ENCODE measurements at regions not wholly inside any gene's neighbourhood (a gene's known extent, or its start where the extent isn't known, plus 50 kb on each side); places are given as distances from the start of the nearest gene placed in this dataset.

GRCh38 chr16:64215730-64216129, 906.1 kb downstream of the CDH11 start:
- no peak for DNase-seq

GRCh38 chr16:64211331-64211730, 910.5 kb downstream of the CDH11 start:
- DNase-seq = no peak

- DNase-seq = no peak
Observed at GRCh38 chr16:64206862-64207261, 915.0 kb downstream of the CDH11 start.

GRCh38 chr16:64203126-64203525, 918.7 kb downstream of the CDH11 start:
- DNase-seq = no peak

GRCh38 chr16:64202571-64202970, 919.3 kb downstream of the CDH11 start:
- no peak for DNase-seq

- no peak for DNase-seq
Observed at GRCh38 chr16:64196444-64196843, 925.4 kb downstream of the CDH11 start.

- DNase-seq = no peak
Observed at GRCh38 chr16:64185954-64186353, 935.9 kb downstream of the CDH11 start.

GRCh38 chr16:64184156-64184555, 937.7 kb downstream of the CDH11 start:
- DNase-seq = no peak

GRCh38 chr16:64182985-64183384, 938.9 kb downstream of the CDH11 start:
- no peak for DNase-seq

GRCh38 chr16:64181271-64181925, 940.5 kb downstream of the CDH11 start:
- no peak for DNase-seq

GRCh38 chr16:64180136-64180900, 941.5 kb downstream of the CDH11 start:
- DNase-seq = no peak

GRCh38 chr16:64174327-64174726, 947.5 kb downstream of the CDH11 start:
- no peak for DNase-seq

GRCh38 chr16:64172652-64173051, 949.2 kb downstream of the CDH11 start:
- DNase-seq = no peak

GRCh38 chr16:64172226-64172625, 949.6 kb downstream of the CDH11 start:
- DNase-seq = no peak

GRCh38 chr16:64171632-64172031, 950.2 kb downstream of the CDH11 start:
- DNase-seq = no peak

- no peak for DNase-seq
Observed at GRCh38 chr16:64168371-64168770, 953.5 kb downstream of the CDH11 start.

- DNase-seq = peak; percentile 8
Observed at GRCh38 chr16:64167936-64168335, 953.9 kb downstream of the CDH11 start.

GRCh38 chr16:64165368-64165767, 956.5 kb downstream of the CDH11 start:
- no peak for DNase-seq

- no peak for DNase-seq
Observed at GRCh38 chr16:64162613-64163375, 959.1 kb downstream of the CDH11 start.

- DNase-seq = no peak
Observed at GRCh38 chr16:64159976-64160375, 961.9 kb downstream of the CDH11 start.

GRCh38 chr16:64158941-64159588, 962.8 kb downstream of the CDH11 start:
- DNase-seq = no peak

- DNase-seq = no peak
Observed at GRCh38 chr16:64153718-64154117, 968.1 kb downstream of the CDH11 start.
